B cell (primary cell): ENCODE measurements at regions not wholly inside any gene's neighbourhood (a gene's known extent, or its start where the extent isn't known, plus 50 kb on each side); places are given as distances from the start of the nearest gene placed in this dataset.

ENCODE experiments used
- ATAC-seq: fragments of 200-7000 bp; cut with Tn5 transposase; one replicate; pipeline ENCODE4 v1.10.0; 2021; ENCODE audit warnings: low read depth, mild to moderate bottlenecking, moderate number of reproducible peaks, moderate library complexity
- CTCF ChIA-PET: fragments of 350-600 bp; sonication (Branson Sonifier 250); formaldehyde crosslinking; loops from one replicate; lab custom pipeline; 2021; ENCODE audit warnings: antibody characterized with exemption, inconsistent platforms; lab: Charles Lee
- POLR2A ChIA-PET: fragments of 350-600 bp; sonication (Branson Sonifier 250); formaldehyde crosslinking; loops from one replicate; lab custom pipeline; 2021; ENCODE audit warnings: antibody characterized with exemption; lab: Charles Lee
- DNase-seq: peaks from one replicate; pipeline ENCODE4 v3.0.0; 2013
- H2AFZ ChIP-seq: 2 replicates; pipeline ENCODE4 v1.6.1; 2012; ENCODE audit warnings: mild to moderate bottlenecking, low read depth, low read length; ENCODE audit not compliant: insufficient read depth, poor library complexity, severe bottlenecking
- H3K27ac ChIP-seq, 2 donors: 1 replicate in 1 of 2; 2 replicates in 1 of 2; pipeline ENCODE4 v1.5.1; 2012 to 2013; ENCODE audit warnings: low read length in 2 of 2, mild to moderate bottlenecking in 2 of 2, moderate library complexity in 1 of 2
- H3K27me3 ChIP-seq, 4 experiments: fragments of 200-600 bp in 1 of 4; sonication (generic) in 1 of 4; replicated peaks in 1 of 4; 1 replicate in 2 of 4; 2 replicates in 2 of 4; pipeline versions ENCODE4 v1.6.1 to v1.7.0; 2013 to 2016; ENCODE audit warnings: low read length in 3 of 4, mild to moderate bottlenecking in 2 of 4, mixed read lengths in 1 of 4, moderate library complexity in 1 of 4; ENCODE audit not compliant: insufficient read depth in 4 of 4, control insufficient read depth in 3 of 4; ENCODE audit errors: control extremely low read depth in 1 of 4
- H3K36me3 ChIP-seq, 2 experiments: replicated peaks in 1 of 2; 1 replicate in 1 of 2; 2 replicates in 1 of 2; pipeline versions ENCODE4 v1.6.1 to v1.7.1; 2013; ENCODE audit warnings: low read length in 1 of 2; ENCODE audit not compliant: insufficient read depth in 2 of 2, control insufficient read depth in 1 of 2; ENCODE audit errors: control extremely low read depth in 1 of 2, extremely low read depth in 1 of 2
- H3K4me1 ChIP-seq, 2 donors: fragments of 200-600 bp in 1 of 2; sonication (generic) in 1 of 2; 1 replicate in 1 of 2; 2 replicates in 1 of 2; pipeline versions ENCODE4 v1.5.1 to v1.6.1; 2013 to 2017; ENCODE audit warnings: low read length in 2 of 2; ENCODE audit not compliant: control insufficient read depth in 2 of 2, insufficient read depth in 2 of 2
- H3K4me2 ChIP-seq: replicated peaks from 2 replicates; pipeline ENCODE3; 2012; ENCODE audit warnings: mild to moderate bottlenecking, low read depth, low read length; ENCODE audit not compliant: poor library complexity, severe bottlenecking
- H3K4me3 ChIP-seq, 5 experiments: fragments of 200-600 bp in 1 of 5; sonication (generic) in 1 of 5; 1 replicate in 3 of 5; 2 replicates in 2 of 5; pipeline versions ENCODE4 v1.5.1 to v1.7.0; 2011 to 2016; ENCODE audit warnings: low read length in 4 of 5, mild to moderate bottlenecking in 4 of 5, low read depth in 2 of 5, control low read depth in 1 of 5, moderate library complexity in 1 of 5; ENCODE audit not compliant: insufficient read depth in 1 of 5; ENCODE audit errors: control extremely low read depth in 1 of 5, extremely low read depth in 1 of 5
- H3K79me2 ChIP-seq: fragments of 200-600 bp; sonication (generic); one replicate; pipeline ENCODE4 v1.6.0; 2016; ENCODE audit warnings: low read length; ENCODE audit not compliant: control insufficient read depth, insufficient read depth
- H3K9ac ChIP-seq: fragments of 200-600 bp; sonication (generic); 2 replicates; pipeline ENCODE4 v1.6.1; 2017; ENCODE audit warnings: mild to moderate bottlenecking, low read length, moderate library complexity
- H3K9me3 ChIP-seq, 3 donors: one replicate each; pipeline versions ENCODE4 v1.6.1 to v1.7.1; 2013; ENCODE audit warnings: low read length in 2 of 3; ENCODE audit not compliant: control insufficient read depth in 2 of 3, insufficient read depth in 1 of 3; ENCODE audit errors: control extremely low read depth in 1 of 3
- H4K20me1 ChIP-seq: 2 replicates; pipeline ENCODE4 v1.6.0; 2012; ENCODE audit warnings: mild to moderate bottlenecking, low read length; ENCODE audit not compliant: insufficient read depth, control insufficient read depth, poor library complexity, severe bottlenecking
- H3K27ac Mint-ChIP-seq: one replicate; pipeline ENCODE4 v1.8.0; 2021; ENCODE audit warnings: mixed read lengths
- H3K27me3 Mint-ChIP-seq: one replicate; pipeline ENCODE4 v1.8.0; 2021; ENCODE audit warnings: mixed read lengths
- H3K4me1 Mint-ChIP-seq: one replicate; pipeline ENCODE4 v1.8.0; 2021; ENCODE audit warnings: mixed read lengths
- H3K4me3 Mint-ChIP-seq: one replicate; pipeline ENCODE4 v1.8.0; 2021; ENCODE audit warnings: mixed read lengths
- H3K9me3 Mint-ChIP-seq: one replicate; pipeline ENCODE4 v1.8.0; 2022; ENCODE audit warnings: mixed read lengths; ENCODE audit not compliant: insufficient read depth
- EZH2 ChIP-seq: IDR thresholded peaks from 2 replicates; pipeline ENCODE4 v1.6.1; 2012; ENCODE audit warnings: borderline replicate concordance, low read depth, mild to moderate bottlenecking, moderate library complexity, low read length; ENCODE audit not compliant: insufficient read depth, poor library complexity, severe bottlenecking
- WGBS: methylation state at CpG from one replicate; pipeline ENCODE4 v1.1.5; 2013; ENCODE audit warnings: missing lambda C conversion rate; ENCODE audit not compliant: insufficient coverage; 5-methylcytosine and 5-hydroxymethylcytosine counted together
- intact Hi-C: fragments of 100-400 bp; cut with micrococcal nuclease; formaldehyde crosslinking; loops from one replicate; pipeline ENCODE4 v1.10.0; 2022
- TF ChIP-seq, protein P1 (sequence below): fragments of 200-600 bp; IDR thresholded peaks from one replicate; pipeline ENCODE4 v1.8.0; 2022; ENCODE audit warnings: antibody characterized with exemption, mild to moderate bottlenecking

DNA sequence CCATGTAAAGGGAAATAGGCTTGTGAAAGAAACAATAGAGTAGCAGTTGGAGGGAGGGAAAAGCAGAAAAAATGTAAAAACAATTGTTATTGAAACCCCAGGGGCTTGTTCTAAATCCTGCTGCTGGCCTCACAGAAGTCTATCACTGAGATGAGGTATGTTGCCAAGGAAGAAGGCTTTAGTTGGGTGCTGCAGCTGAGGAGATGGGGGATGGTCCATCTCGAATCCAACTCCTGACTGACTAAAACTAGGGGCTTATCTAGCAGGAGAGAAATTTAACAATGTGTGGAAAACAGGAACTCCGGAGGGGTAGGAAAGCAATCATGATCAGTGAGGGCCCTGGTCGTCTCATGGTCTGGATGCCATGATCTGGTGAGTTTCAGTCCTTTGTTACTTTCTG lies 225.0 kb upstream of the EXOC2 start:
- H3K27ac ChIP-seq = no peak overlapping the region
- Mint-ChIP-seq H3K4me3 (no peak overlapping the region), H3K9me3 (peaks cover 12% of the 10 kb centered on the region), H3K27ac (no peak overlapping the region), H3K27me3 (peaks cover 13% of the 10 kb centered on the region), H3K4me1 (no peaks in the 10 kb centered on the region)
- H3K9me3 ChIP-seq = peaks cover 0 to 23% (median 9%) of the 10 kb centered on the region in 3 donors
- peaks cover 0 to 7% (median 4%) of the 10 kb centered on the region in 4 experiments for H3K27me3 ChIP-seq
- H3K36me3 ChIP-seq = no peaks in the 10 kb centered on the region
- ATAC-seq = no peak
- no peak overlapping the region for H3K4me2 ChIP-seq
- no peaks in the 10 kb centered on the region for H3K79me2 ChIP-seq
- H3K4me3 ChIP-seq = no peak overlapping the region
- TF ChIP-seq EZH2 = no peak
- TF ChIP-seq, protein P1, sequence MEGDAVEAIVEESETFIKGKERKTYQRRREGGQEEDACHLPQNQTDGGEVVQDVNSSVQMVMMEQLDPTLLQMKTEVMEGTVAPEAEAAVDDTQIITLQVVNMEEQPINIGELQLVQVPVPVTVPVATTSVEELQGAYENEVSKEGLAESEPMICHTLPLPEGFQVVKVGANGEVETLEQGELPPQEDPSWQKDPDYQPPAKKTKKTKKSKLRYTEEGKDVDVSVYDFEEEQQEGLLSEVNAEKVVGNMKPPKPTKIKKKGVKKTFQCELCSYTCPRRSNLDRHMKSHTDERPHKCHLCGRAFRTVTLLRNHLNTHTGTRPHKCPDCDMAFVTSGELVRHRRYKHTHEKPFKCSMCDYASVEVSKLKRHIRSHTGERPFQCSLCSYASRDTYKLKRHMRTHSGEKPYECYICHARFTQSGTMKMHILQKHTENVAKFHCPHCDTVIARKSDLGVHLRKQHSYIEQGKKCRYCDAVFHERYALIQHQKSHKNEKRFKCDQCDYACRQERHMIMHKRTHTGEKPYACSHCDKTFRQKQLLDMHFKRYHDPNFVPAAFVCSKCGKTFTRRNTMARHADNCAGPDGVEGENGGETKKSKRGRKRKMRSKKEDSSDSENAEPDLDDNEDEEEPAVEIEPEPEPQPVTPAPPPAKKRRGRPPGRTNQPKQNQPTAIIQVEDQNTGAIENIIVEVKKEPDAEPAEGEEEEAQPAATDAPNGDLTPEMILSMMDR = no peak
- no peaks in the 10 kb centered on the region for H3K4me1 ChIP-seq
- intact Hi-C loops = no loop called here
- ChIA-PET CTCF (no interaction called here), POLR2A (no interaction called here)
- H3K9ac ChIP-seq = no peak overlapping the region
- no peak for DNase-seq
- no peak overlapping the region for H2AFZ ChIP-seq
- no peaks in the 10 kb centered on the region for H4K20me1 ChIP-seq
- WGBS = 78% methylated on average over 3 of the region's 3 CpGs

DNA sequence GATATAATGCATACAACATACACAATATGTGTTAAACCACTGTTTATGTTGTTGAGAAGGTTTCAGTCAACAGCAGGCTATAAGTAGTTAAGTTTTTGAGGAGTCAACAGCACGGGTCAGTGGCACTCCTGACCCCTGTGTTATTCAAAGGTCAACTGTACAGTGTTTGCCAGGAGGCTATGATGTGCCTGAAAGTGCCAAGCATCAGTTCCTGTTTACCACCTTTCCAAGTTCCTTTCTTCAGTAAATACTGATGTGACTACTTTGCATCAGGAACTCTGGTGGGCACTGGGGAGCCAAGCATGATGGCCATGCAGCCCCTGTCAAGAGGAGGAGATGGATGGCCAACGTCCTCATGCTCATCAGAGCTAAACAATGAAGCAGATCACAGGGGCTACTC lies 224.4 kb upstream of the EXOC2 start:
- ChIA-PET CTCF (no interaction called here), POLR2A (no interaction called here)
- H3K27me3 Mint-ChIP-seq = peaks cover 12% of the 10 kb centered on the region
- Histone ChIP-seq H2AFZ (no peak overlapping the region), H3K79me2 (no peaks in the 10 kb centered on the region), H3K9me3 (peaks cover 0 to 18% (median 9%) of the 10 kb centered on the region in 3 donors), H3K36me3 (no peaks in the 10 kb centered on the region), H3K4me3 (no peak overlapping the region), H3K4me2 (no peak overlapping the region), H3K9ac (no peak overlapping the region), H3K27ac (no peak overlapping the region), H4K20me1 (no peaks in the 10 kb centered on the region), H3K4me1 (no peaks in the 10 kb centered on the region), H3K27me3 (peaks cover 0 to 7% (median 4%) of the 10 kb centered on the region in 4 experiments)
- TF ChIP-seq, protein P1 = no peak
- no peak for TF ChIP-seq EZH2
- DNase-seq (no peak), ATAC-seq (no peak)
- H3K9me3 Mint-ChIP-seq = peaks cover 12% of the 10 kb centered on the region
- WGBS = 49% methylated on average over 2 of the region's 2 CpGs
- H3K4me1 Mint-ChIP-seq = no peaks in the 10 kb centered on the region
- no peak overlapping the region for H3K4me3 Mint-ChIP-seq
- H3K27ac Mint-ChIP-seq = no peak overlapping the region
- intact Hi-C loops = no loop called here
